Ascending aorta (tissue), 2 donors: ENCODE measurements at regions not wholly inside any gene's neighbourhood (a gene's known extent, or its start where the extent isn't known, plus 50 kb on each side); places are given as distances from the start of the nearest gene placed in this dataset.

Source experiments
- DNase-seq, 2 donors: peaks; one replicate each; pipeline ENCODE4 v3.0.0-alpha.2; 2019; ENCODE audit warnings: low spot score in 2 of 2
- H3K27ac ChIP-seq, 2 donors: fragments of 200-600 bp; sonication (generic); one replicate each; pipeline ENCODE4 v1.5.1; 2016 to 2017; ENCODE audit warnings: mild to moderate bottlenecking in 1 of 2
- H3K27me3 ChIP-seq: fragments of 200-600 bp; sonication (generic); one replicate; pipeline ENCODE4 v1.5.1; 2017
- H3K36me3 ChIP-seq, 2 donors: fragments of 200-600 bp; sonication (generic); one replicate each; pipeline ENCODE4 v1.5.1; 2016
- H3K4me1 ChIP-seq, 2 donors: fragments of 200-600 bp; sonication (generic); one replicate each; pipeline ENCODE4 v1.5.1; 2016 to 2017; ENCODE audit warnings: mild to moderate bottlenecking in 1 of 2
- H3K4me3 ChIP-seq, 2 donors: fragments of 200-600 bp; sonication (generic); one replicate each; pipeline ENCODE4 v1.5.1; 2016 to 2017; ENCODE audit warnings: mild to moderate bottlenecking in 1 of 2
- H3K9me3 ChIP-seq, 2 donors: fragments of 200-600 bp; sonication (generic); one replicate each; pipeline ENCODE4 v1.5.1; 2016
- intact Hi-C: fragments of 100-400 bp; cut with DNase I; formaldehyde crosslinking; loops from one replicate; pipeline ENCODE4 v1.15.1; 2023
- TF ChIP-seq, protein P1 (sequence below), 3 experiments: fragments of 200-600 bp in 2 of 3; fragments of 450-650 bp in 1 of 3; sonication (generic) in 2 of 3; IDR thresholded peaks; one replicate each; pipeline ENCODE4 v1.5.1; 2016 to 2019; ENCODE audit warnings: antibody characterized with exemption in 3 of 3, mild to moderate bottlenecking in 1 of 3, moderate library complexity in 1 of 3

DNA sequence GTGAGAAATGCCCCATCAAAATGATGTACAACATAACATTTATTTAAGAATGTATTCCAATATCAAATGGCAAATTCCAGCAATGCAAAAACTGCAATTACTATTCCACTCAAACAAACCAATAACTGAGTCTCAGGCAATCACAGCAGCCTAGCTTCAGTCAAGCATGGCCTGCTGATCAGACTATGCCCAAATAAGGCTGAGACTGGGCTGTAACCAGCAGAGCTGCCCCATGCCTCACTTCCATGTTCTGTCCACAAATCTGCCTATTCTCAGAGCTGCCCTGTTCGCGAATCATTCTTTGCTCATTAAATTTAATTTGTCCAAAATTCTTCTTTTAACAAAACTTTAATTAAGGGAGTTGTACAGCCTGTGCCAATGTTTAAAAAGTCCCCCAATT is 155.4 kb downstream of the FNDC1 start:
- no peaks in the 10 kb centered on the region for H3K27me3 ChIP-seq
- H3K27ac ChIP-seq = no peak overlapping the region
- no peaks in the 10 kb centered on the region for H3K36me3 ChIP-seq
- H3K9me3 ChIP-seq = no peaks in the 10 kb centered on the region
- peaks cover 0 to 3% of the 10 kb centered on the region in 2 donors for H3K4me1 ChIP-seq
- intact Hi-C loops = no loop called here
- TF ChIP-seq, protein P1, sequence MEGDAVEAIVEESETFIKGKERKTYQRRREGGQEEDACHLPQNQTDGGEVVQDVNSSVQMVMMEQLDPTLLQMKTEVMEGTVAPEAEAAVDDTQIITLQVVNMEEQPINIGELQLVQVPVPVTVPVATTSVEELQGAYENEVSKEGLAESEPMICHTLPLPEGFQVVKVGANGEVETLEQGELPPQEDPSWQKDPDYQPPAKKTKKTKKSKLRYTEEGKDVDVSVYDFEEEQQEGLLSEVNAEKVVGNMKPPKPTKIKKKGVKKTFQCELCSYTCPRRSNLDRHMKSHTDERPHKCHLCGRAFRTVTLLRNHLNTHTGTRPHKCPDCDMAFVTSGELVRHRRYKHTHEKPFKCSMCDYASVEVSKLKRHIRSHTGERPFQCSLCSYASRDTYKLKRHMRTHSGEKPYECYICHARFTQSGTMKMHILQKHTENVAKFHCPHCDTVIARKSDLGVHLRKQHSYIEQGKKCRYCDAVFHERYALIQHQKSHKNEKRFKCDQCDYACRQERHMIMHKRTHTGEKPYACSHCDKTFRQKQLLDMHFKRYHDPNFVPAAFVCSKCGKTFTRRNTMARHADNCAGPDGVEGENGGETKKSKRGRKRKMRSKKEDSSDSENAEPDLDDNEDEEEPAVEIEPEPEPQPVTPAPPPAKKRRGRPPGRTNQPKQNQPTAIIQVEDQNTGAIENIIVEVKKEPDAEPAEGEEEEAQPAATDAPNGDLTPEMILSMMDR (IDR thresholded peaks at IDR 0.05) = no peak
- H3K4me3 ChIP-seq = no peak overlapping the region
- no peak for DNase-seq
